PC-9 (cell line): ENCODE measurements at regions not wholly inside any gene's neighbourhood (a gene's known extent, or its start where the extent isn't known, plus 50 kb on each side); places are given as distances from the start of the nearest gene placed in this dataset.
"Not testable (repeated sequence)": the region's sequence is repeated elsewhere in the genome, so short reads cannot be mapped to it uniquely, and the experiment has no call there.

Experiments used
- BruUV-seq: library from RNA; stranded (reverse); fragments of 400-500 nt; replicated peaks from 2 replicates; lab custom pipeline; 2021; lab: Mats Ljungman, UMichigan
- CTCF ChIA-PET: fragments of 300-600 bp; sonication (Branson Sonifier 250); formaldehyde crosslinking; loops from one replicate; lab custom pipeline; 2022; ENCODE audit warnings: antibody characterized with exemption; lab: Charles Lee
- POLR2A ChIA-PET: fragments of 300-600 bp; sonication (Branson Sonifier 250); formaldehyde crosslinking; loops from one replicate; lab custom pipeline; 2022; ENCODE audit warnings: antibody characterized with exemption; ENCODE audit not compliant: unreplicated experiment; lab: Charles Lee
- DNase-seq, 2 experiments: peaks; one replicate each; pipeline versions ENCODE4 v3.0.0 to v3.0.0-alpha.2; 2015 to 2022; ENCODE audit warnings: mixed read lengths in 1 of 2
- H2AFZ ChIP-seq: fragments of 200-600 bp; sonication (generic); 2 replicates; pipeline ENCODE4 v1.8.1; 2017; ENCODE audit warnings: antibody characterized with exemption
- H3F3A ChIP-seq: fragments of 200-600 bp; sonication (generic); 2 replicates; pipeline ENCODE4 v1.8.1; 2017; ENCODE audit warnings: antibody characterized with exemption, mild to moderate bottlenecking, low read depth; ENCODE audit not compliant: insufficient read depth
- H3K27ac ChIP-seq: fragments of 200-600 bp; sonication (generic); 2 replicates; pipeline ENCODE4 v1.6.1; 2016; ENCODE audit warnings: mixed run types
- H3K27me3 ChIP-seq: fragments of 200-600 bp; sonication (generic); 2 replicates; pipeline ENCODE4 v1.6.1; 2016; ENCODE audit warnings: low read depth, mixed run types; ENCODE audit not compliant: insufficient read depth
- H3K36me3 ChIP-seq: fragments of 200-600 bp; sonication (generic); 2 replicates; pipeline ENCODE4 v1.6.1; 2016; ENCODE audit warnings: low read depth, mixed run types
- H3K4me1 ChIP-seq: fragments of 200-600 bp; sonication (generic); replicated peaks from 2 replicates; pipeline ENCODE4 v1.6.1; 2016; ENCODE audit warnings: mixed run types; ENCODE audit not compliant: insufficient read depth
- H3K4me2 ChIP-seq: fragments of 200-600 bp; sonication (generic); 2 replicates; pipeline ENCODE4 v1.6.1; 2017; ENCODE audit warnings: mixed run types
- H3K4me3 ChIP-seq: fragments of 200-600 bp; sonication (generic); 2 replicates; pipeline ENCODE4 v1.6.1; 2016; ENCODE audit warnings: mixed run types
- H3K79me2 ChIP-seq: fragments of 200-600 bp; sonication (generic); 2 replicates; pipeline ENCODE4 v1.6.1; 2017; ENCODE audit warnings: low read depth, mixed run types
- H3K9me2 ChIP-seq: fragments of 200-600 bp; sonication (generic); 2 replicates; pipeline ENCODE4 v1.8.1; 2017; ENCODE audit warnings: mild to moderate bottlenecking; ENCODE audit not compliant: insufficient read depth
- H3K9me3 ChIP-seq: fragments of 200-600 bp; sonication (generic); 2 replicates; pipeline ENCODE4 v1.8.1; 2016; ENCODE audit warnings: low read depth; ENCODE audit not compliant: insufficient read depth
- H4K20me1 ChIP-seq: fragments of 200-600 bp; sonication (generic); 2 replicates; pipeline ENCODE4 v1.8.1; 2017; ENCODE audit not compliant: insufficient read depth
- CTCF ChIP-seq: fragments of 200-600 bp; sonication (generic); conservative IDR thresholded peaks from 2 replicates; pipeline ENCODE4 v1.6.1; 2017; ENCODE audit warnings: mixed run types, antibody characterized with exemption, mild to moderate bottlenecking, moderate library complexity
- EZH2 ChIP-seq: fragments of 200-600 bp; sonication (generic); IDR thresholded peaks from 2 replicates; pipeline ENCODE4 v1.8.0; 2017; ENCODE audit warnings: antibody characterized with exemption, low read depth
- intact Hi-C: fragments of 100-400 bp; cut with micrococcal nuclease; formaldehyde crosslinking; loops from one replicate; pipeline ENCODE4 v1.10.0; 2022; ENCODE audit not compliant: unreplicated experiment

GRCh38 chr4:81675791-81676393 lies 204.2 kb upstream of the RASGEF1B start:
- no peaks in the 10 kb centered on the region for H3K4me1 ChIP-seq
- no peaks in the 10 kb centered on the region for H3K9me3 ChIP-seq
- ChIA-PET CTCF (no interaction called here), POLR2A (no interaction called here)
- no peak overlapping the region for H3K4me3 ChIP-seq
- H2AFZ ChIP-seq = no peak overlapping the region
- H3K79me2 ChIP-seq = no peaks in the 10 kb centered on the region
- no peak overlapping the region for H3K27ac ChIP-seq
- no peaks in the 10 kb centered on the region for H4K20me1 ChIP-seq
- no peaks in the 10 kb centered on the region for H3F3A ChIP-seq
- no peaks in the 10 kb centered on the region for H3K27me3 ChIP-seq
- DNase-seq = no peak
- no peaks in the 10 kb centered on the region for H3K9me2 ChIP-seq
- no peak for TF ChIP-seq EZH2
- no peak for TF ChIP-seq CTCF
- no TSS peak for BruUV-seq
- intact Hi-C loops = no loop called here
- no peak overlapping the region for H3K4me2 ChIP-seq
- no peaks in the 10 kb centered on the region for H3K36me3 ChIP-seq

- CTCF ChIA-PET = no interaction called here
- Histone ChIP-seq H3K4me1 (no peaks in the 10 kb centered on the region), H3F3A (no peaks in the 10 kb centered on the region), H3K9me2 (no peaks in the 10 kb centered on the region), H3K4me2 (no peak overlapping the region), H3K79me2 (no peaks in the 10 kb centered on the region), H3K9me3 (no peaks in the 10 kb centered on the region), H3K36me3 (no peaks in the 10 kb centered on the region), H3K4me3 (no peak overlapping the region), H3K27ac (no peak overlapping the region), H3K27me3 (no peaks in the 10 kb centered on the region), H4K20me1 (no peaks in the 10 kb centered on the region), H2AFZ (no peak overlapping the region)
- no peak for TF ChIP-seq CTCF
- TF ChIP-seq EZH2 = no peak
- BruUV-seq = no TSS peak
- POLR2A ChIA-PET = no interaction called here
- DNase-seq = no peak
- intact Hi-C loops = no loop called here
These were observed 202.3 kb upstream of the RASGEF1B start for GRCh38 chr4:81673961-81674360.

GRCh38 chr4:81668328-81668727 lies 196.6 kb upstream of the RASGEF1B start:
- CTCF ChIA-PET, H3K36me3 ChIP-seq, H2AFZ ChIP-seq, H3K9me3 ChIP-seq, H3K27ac ChIP-seq, H4K20me1 ChIP-seq, intact Hi-C loops, H3K4me2 ChIP-seq, BruUV-seq, H3K4me3 ChIP-seq, H3K9me2 ChIP-seq, DNase-seq, H3F3A ChIP-seq, H3K4me1 ChIP-seq, H3K27me3 ChIP-seq, H3K79me2 ChIP-seq, POLR2A ChIA-PET: not testable (repeated sequence)

- DNase-seq = no peak
- BruUV-seq = no TSS peak
- Histone ChIP-seq H4K20me1 (no peaks in the 10 kb centered on the region), H3F3A (no peaks in the 10 kb centered on the region), H3K36me3 (no peaks in the 10 kb centered on the region), H3K27me3 (no peaks in the 10 kb centered on the region), H3K4me2 (no peak overlapping the region), H3K27ac (no peak overlapping the region), H3K4me1 (no peaks in the 10 kb centered on the region), H2AFZ (no peak overlapping the region), H3K9me2 (no peaks in the 10 kb centered on the region), H3K4me3 (no peak overlapping the region), H3K9me3 (no peaks in the 10 kb centered on the region), H3K79me2 (no peaks in the 10 kb centered on the region)
- CTCF ChIA-PET = no interaction called here
- intact Hi-C loops = no loop called here
- POLR2A ChIA-PET = no interaction called here
- no peak for TF ChIP-seq CTCF
- no peak for TF ChIP-seq EZH2
These were observed 195.8 kb upstream of the RASGEF1B start for GRCh38 chr4:81667539-81667938.
